ENCODE measurements at regions not wholly inside any gene's neighbourhood (a gene's known extent, or its start where the extent isn't known, plus 50 kb on each side); places are given as distances from the start of the nearest gene placed in this dataset.

DNA sequence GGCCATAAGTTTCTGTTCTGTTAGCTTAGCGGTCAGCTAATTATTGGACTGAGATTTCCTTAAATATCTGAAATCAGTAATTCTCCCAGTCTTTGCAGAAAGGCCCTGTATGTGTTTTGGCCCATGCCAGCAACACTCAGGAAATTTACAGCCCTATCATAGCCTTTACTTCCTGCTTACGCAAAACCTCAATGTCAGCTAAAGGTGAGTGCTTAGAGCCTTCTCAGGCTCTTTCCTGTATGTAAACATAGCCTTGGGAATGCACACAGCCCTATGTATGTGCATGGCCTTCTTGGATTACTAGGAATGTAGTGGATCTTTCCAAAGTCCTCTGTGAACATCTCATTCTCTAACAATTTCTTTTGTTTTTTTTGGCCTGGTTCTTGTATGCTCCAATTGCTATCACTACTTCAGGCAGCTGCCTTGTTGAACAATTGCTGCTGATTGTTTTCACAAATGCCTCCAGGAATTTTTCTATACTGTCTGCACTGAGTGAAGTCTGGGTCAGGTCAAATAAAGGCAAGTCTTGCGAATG lies 200.0 kb downstream of the PPP1R2C start:
- no peak for TF ChIP-seq EZH2phosphoT487 (conservative IDR thresholded peaks at IDR 0.05; ENCODE audit: low read length)
- TF ChIP-seq, protein P1, sequence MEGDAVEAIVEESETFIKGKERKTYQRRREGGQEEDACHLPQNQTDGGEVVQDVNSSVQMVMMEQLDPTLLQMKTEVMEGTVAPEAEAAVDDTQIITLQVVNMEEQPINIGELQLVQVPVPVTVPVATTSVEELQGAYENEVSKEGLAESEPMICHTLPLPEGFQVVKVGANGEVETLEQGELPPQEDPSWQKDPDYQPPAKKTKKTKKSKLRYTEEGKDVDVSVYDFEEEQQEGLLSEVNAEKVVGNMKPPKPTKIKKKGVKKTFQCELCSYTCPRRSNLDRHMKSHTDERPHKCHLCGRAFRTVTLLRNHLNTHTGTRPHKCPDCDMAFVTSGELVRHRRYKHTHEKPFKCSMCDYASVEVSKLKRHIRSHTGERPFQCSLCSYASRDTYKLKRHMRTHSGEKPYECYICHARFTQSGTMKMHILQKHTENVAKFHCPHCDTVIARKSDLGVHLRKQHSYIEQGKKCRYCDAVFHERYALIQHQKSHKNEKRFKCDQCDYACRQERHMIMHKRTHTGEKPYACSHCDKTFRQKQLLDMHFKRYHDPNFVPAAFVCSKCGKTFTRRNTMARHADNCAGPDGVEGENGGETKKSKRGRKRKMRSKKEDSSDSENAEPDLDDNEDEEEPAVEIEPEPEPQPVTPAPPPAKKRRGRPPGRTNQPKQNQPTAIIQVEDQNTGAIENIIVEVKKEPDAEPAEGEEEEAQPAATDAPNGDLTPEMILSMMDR (IDR thresholded peaks at IDR 0.05; ENCODE audit: insufficient read depth, low read length, poor library complexity, severe bottlenecking), result no peak

DNA sequence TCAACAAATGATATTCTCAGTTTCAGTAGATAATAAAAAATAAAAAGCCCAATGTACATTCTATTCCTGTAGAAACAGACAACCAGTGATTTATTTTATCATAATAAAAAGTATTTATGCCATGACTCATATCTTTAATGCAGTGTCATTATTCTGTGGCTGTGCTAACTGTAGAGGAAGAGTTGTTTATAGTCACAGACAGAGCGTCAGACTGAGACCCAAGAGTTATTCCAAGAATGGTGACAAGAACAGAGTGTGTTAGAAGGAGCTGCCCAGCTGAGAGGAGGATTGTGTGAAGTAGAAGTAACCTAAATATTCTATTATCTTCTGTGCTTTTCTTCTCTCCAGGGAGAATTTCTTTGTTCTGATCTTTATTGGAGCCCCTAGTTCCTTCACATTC lies 210.7 kb downstream of the PPP1R2C start:
- H3K9ac ChIP-seq (ENCODE audit: low read length), result no peak overlapping the region
- no peaks in the 10 kb centered on the region for H3K79me2 ChIP-seq (ENCODE audit: insufficient read depth, low read length)
- no peaks in the 10 kb centered on the region for H3F3A ChIP-seq (ENCODE audit: insufficient read depth)
- H3K4me3 ChIP-seq (ENCODE audit: insufficient read depth, low read length, poor library complexity, severe bottlenecking), result no peak overlapping the region
- no peak overlapping the region for H3K4me2 ChIP-seq (ENCODE audit: low read depth, low read length, poor library complexity, severe bottlenecking)
- no peaks in the 10 kb centered on the region for H3K36me3 ChIP-seq (ENCODE audit: low read length)
- H3K27ac ChIP-seq (ENCODE audit: low read depth, low read length), result no peak overlapping the region
- TF ChIP-seq EZH2phosphoT487 (conservative IDR thresholded peaks at IDR 0.05; ENCODE audit: low read length), result no peak
- TF ChIP-seq, protein P1 (IDR thresholded peaks at IDR 0.05; ENCODE audit: insufficient read depth, low read length, poor library complexity, severe bottlenecking), result no peak
- H3K27me3 ChIP-seq (ENCODE audit: low read length), result no peaks in the 10 kb centered on the region
- no peak overlapping the region for H2AFZ ChIP-seq (ENCODE audit: low read depth, low read length, severe bottlenecking)
- H4K20me1 ChIP-seq (ENCODE audit: low read depth, low read length), result no peaks in the 10 kb centered on the region
- no peaks in the 10 kb centered on the region for H3K9me2 ChIP-seq (replicated peaks; ENCODE audit: insufficient read depth, low read length)
- no peaks in the 10 kb centered on the region for H3K9me3 ChIP-seq (ENCODE audit: insufficient read depth, low read length)

More for the DNA sequence above, 200.0 kb downstream of the PPP1R2C start:
- H3F3A ChIP-seq (ENCODE audit: insufficient read depth), result no peaks in the 10 kb centered on the region
- H4K20me1 ChIP-seq (ENCODE audit: low read depth, low read length), result no peaks in the 10 kb centered on the region
- H3K36me3 ChIP-seq (ENCODE audit: low read length), result no peaks in the 10 kb centered on the region
- H2AFZ ChIP-seq (ENCODE audit: low read depth, low read length, severe bottlenecking), result no peak overlapping the region
- no peak overlapping the region for H3K27ac ChIP-seq (ENCODE audit: low read depth, low read length)
- no peak overlapping the region for H3K9ac ChIP-seq (ENCODE audit: low read length)
- H3K4me2 ChIP-seq (ENCODE audit: low read depth, low read length, poor library complexity, severe bottlenecking), result no peak overlapping the region
- H3K27me3 ChIP-seq (ENCODE audit: low read length), result no peaks in the 10 kb centered on the region
- no peaks in the 10 kb centered on the region for H3K9me2 ChIP-seq (replicated peaks; ENCODE audit: insufficient read depth, low read length)
- H3K9me3 ChIP-seq (ENCODE audit: insufficient read depth, low read length), result no peaks in the 10 kb centered on the region
- no peaks in the 10 kb centered on the region for H3K79me2 ChIP-seq (ENCODE audit: insufficient read depth, low read length)
- no peak overlapping the region for H3K4me3 ChIP-seq (ENCODE audit: insufficient read depth, low read length, poor library complexity, severe bottlenecking)

DNA sequence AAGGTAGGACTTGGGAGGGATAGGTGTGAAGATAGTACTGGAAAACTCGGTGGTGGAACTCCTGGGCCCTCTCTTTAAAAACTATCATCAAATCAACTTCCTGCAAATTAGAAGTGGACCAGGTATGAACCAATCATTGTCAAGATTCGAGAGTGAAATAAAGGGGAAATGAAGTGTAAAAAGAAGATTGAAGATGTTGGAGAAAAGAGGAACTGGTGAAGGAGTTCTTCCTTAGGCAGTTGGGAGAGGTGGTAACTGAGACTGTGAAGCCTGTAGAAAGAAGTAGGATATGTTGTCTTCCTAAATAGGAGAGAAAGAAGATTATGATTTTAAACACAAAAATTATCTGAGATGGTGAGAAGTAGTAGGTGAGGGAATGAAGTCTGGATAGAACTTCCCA lies 212.2 kb downstream of the PPP1R2C start:
- no peaks in the 10 kb centered on the region for H3K9me3 ChIP-seq (ENCODE audit: insufficient read depth, low read length)
- no peaks in the 10 kb centered on the region for H4K20me1 ChIP-seq (ENCODE audit: low read depth, low read length)
- no peak overlapping the region for H3K4me3 ChIP-seq (ENCODE audit: insufficient read depth, low read length, poor library complexity, severe bottlenecking)
- no peaks in the 10 kb centered on the region for H3K79me2 ChIP-seq (ENCODE audit: insufficient read depth, low read length)
- H3K9ac ChIP-seq (ENCODE audit: low read length), result no peak overlapping the region
- H3K27ac ChIP-seq (ENCODE audit: low read depth, low read length), result no peak overlapping the region
- no peaks in the 10 kb centered on the region for H3K9me2 ChIP-seq (replicated peaks; ENCODE audit: insufficient read depth, low read length)
- no peaks in the 10 kb centered on the region for H3K27me3 ChIP-seq (ENCODE audit: low read length)
- H3K36me3 ChIP-seq (ENCODE audit: low read length), result no peaks in the 10 kb centered on the region
- no peaks in the 10 kb centered on the region for H3F3A ChIP-seq (ENCODE audit: insufficient read depth)
- TF ChIP-seq, protein P1 (IDR thresholded peaks at IDR 0.05; ENCODE audit: insufficient read depth, low read length, poor library complexity, severe bottlenecking), result no peak
- no peak for TF ChIP-seq EZH2phosphoT487 (conservative IDR thresholded peaks at IDR 0.05; ENCODE audit: low read length)
- H3K4me2 ChIP-seq (ENCODE audit: low read depth, low read length, poor library complexity, severe bottlenecking), result no peak overlapping the region
- H2AFZ ChIP-seq (ENCODE audit: low read depth, low read length, severe bottlenecking), result no peak overlapping the region

Measured in SU-DHL-6 (cell line).